Gastrocnemius medialis (tissue), 4 donors: ENCODE measurements at regions not wholly inside any gene's neighbourhood (a gene's known extent, or its start where the extent isn't known, plus 50 kb on each side); places are given as distances from the start of the nearest gene placed in this dataset.

Source experiments
- CTCF ChIP-seq, 5 experiments: fragments of 450-650 bp in 3 of 5; fragments of 200-600 bp in 2 of 5; sonication (generic) in 2 of 5; IDR thresholded peaks in 4 of 5; conservative IDR thresholded peaks in 1 of 5; 1 replicate in 4 of 5; 2 replicates in 1 of 5; pipeline ENCODE4 v1.5.1; 2016 to 2019; ENCODE audit warnings: antibody characterized with exemption in 5 of 5, mild to moderate bottlenecking in 3 of 5, moderate library complexity in 3 of 5
- POLR2A ChIP-seq, 2 donors: fragments of 450-650 bp; IDR thresholded peaks; one replicate each; pipeline ENCODE4 v1.6.1; 2017; ENCODE audit warnings: antibody characterized with exemption in 2 of 2, mild to moderate bottlenecking in 2 of 2, moderate library complexity in 2 of 2

- TF ChIP-seq POLR2A (IDR thresholded peaks at IDR 0.05): no peak
- TF ChIP-seq CTCF (IDR thresholded peaks at IDR 0.05 in 4 of 5, conservative IDR thresholded peaks at IDR 0.05 in 1 of 5): no peak
Measured at GRCh38 chr6:23180504-23181293, 611.3 kb downstream of the HDGFL1 start.
